GM15510 (cell line): ENCODE measurements at regions not wholly inside any gene's neighbourhood (a gene's known extent, or its start where the extent isn't known, plus 50 kb on each side); places are given as distances from the start of the nearest gene placed in this dataset.
A peak's percentile ranks its signal among the peaks of the same experiment; 100 is the strongest.

ENCODE experiments used
- POLR2A ChIP-seq: IDR thresholded peaks from 3 replicates; pipeline ENCODE4 v1.6.1; 2011; ENCODE audit warnings: borderline replicate concordance; ENCODE audit not compliant: insufficient read length; ENCODE audit errors: extremely low read depth

DNA sequence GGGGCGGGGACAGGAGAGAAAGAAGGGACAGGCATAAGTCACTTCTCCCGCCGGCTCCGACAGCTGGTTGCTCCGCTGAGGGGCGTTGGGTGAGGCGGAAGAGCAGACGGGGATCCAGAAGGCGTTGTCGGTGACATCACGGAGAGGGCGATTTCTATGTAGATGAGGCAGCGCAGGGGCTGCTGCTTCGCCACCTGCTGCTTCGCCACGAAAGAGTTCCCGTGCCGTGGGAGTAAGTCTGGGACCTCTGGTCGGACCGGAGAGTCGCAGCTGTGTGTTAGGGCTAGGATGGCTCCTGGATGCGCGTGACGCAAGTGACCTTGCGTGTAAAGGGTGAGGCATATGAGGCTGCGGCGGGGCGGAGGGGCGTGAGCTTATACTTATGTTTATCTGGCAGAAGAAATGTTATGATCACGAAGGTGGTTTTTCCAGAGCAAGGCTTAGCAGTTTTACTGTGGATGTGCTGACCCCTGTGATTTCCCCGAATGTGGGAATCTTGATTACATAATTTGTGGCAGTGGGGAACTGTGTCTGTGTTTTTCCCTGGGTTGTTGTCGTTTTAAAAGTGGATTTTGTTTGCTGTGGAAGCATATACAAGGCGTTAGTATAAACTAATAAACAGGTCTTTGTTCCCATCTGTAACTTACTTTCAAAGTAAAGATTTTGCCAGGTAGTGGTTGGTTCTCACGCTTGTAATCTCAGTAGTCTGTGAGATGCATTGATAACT is 52.8 kb downstream of the PPIAL4A start:
- TF ChIP-seq POLR2A: peak; percentile 81

GRCh38 chr1:120954736-120955135 is 65.2 kb downstream of the PPIAL4A start:
- TF ChIP-seq POLR2A: no peak
